ENCODE measurements at regions not wholly inside any gene's neighbourhood (a gene's known extent, or its start where the extent isn't known, plus 50 kb on each side); places are given as distances from the start of the nearest gene placed in this dataset.

GRCh38 chr9:78393932-78394331 is 97.0 kb downstream of the PSAT1 start:
- TF ChIP-seq CTCF (IDR thresholded peaks at IDR 0.05) (no peak), POLR2A (IDR thresholded peaks at IDR 0.05) (no peak)
